ENCODE measurements at regions not wholly inside any gene's neighbourhood (a gene's known extent, or its start where the extent isn't known, plus 50 kb on each side); places are given as distances from the start of the nearest gene placed in this dataset.
"Not testable (repeated sequence)": the region's sequence is repeated elsewhere in the genome, so short reads cannot be mapped to it uniquely, and the experiment has no call there.

DNA sequence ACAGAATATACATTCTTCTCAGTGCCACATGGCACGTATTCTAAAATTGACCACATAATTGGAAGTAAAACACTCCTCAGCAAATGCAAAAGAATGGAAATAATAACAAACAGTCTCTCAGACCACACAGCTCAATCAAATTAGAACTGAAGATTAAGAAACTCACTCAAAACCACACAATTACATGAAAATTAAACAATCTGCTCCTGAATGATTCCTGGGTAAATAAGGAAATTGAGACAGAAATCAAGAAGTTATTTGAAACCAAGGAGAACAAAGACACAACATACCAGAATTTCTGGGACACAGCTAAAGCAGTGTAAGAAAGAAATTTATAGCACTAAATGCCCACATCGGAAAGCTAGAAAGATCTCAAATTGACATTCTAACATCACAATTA, 637.3 kb downstream of the ANKRD50 start:
- TF ChIP-seq YY1 (IDR thresholded peaks at IDR 0.05; ENCODE audit: insufficient read depth, insufficient read length); SUZ12 (IDR thresholded peaks at IDR 0.05; ENCODE audit: extremely low read depth, insufficient read depth, insufficient read length); ZNF274 (IDR thresholded peaks at IDR 0.05; ENCODE audit: low read depth, low read length): not testable (repeated sequence)

All from NT2/D1 (cell line).